Gastrocnemius medialis (tissue), 4 donors: ENCODE measurements at regions not wholly inside any gene's neighbourhood (a gene's known extent, or its start where the extent isn't known, plus 50 kb on each side); places are given as distances from the start of the nearest gene placed in this dataset.
"Not testable (repeated sequence)": the region's sequence is repeated elsewhere in the genome, so short reads cannot be mapped to it uniquely, and the experiment has no call there.

Source experiments
- ATAC-seq, 2 donors: fragments of 150-250 bp; one replicate each; pipeline ENCODE4 v1.9.1; 2016
- DNase-seq, 2 donors: peaks; one replicate each; pipeline ENCODE4 v3.0.0-alpha.2; 2019
- H3K27ac ChIP-seq, 4 donors: fragments of 200-600 bp; sonication (generic); 1 replicate in 1 of 4; 2 replicates in 3 of 4; pipeline ENCODE4 v1.5.1; 2016 to 2018; ENCODE audit warnings: mild to moderate bottlenecking in 2 of 4, moderate library complexity in 1 of 4
- H3K27me3 ChIP-seq, 3 donors: fragments of 200-600 bp; sonication (generic) in 2 of 3; 1 replicate in 1 of 3; 2 replicates in 2 of 3; pipeline versions ENCODE4 v1.5.1 to v1.6.0; 2016 to 2019; ENCODE audit warnings: mild to moderate bottlenecking in 1 of 3, moderate library complexity in 1 of 3
- H3K36me3 ChIP-seq, 2 donors: fragments of 200-600 bp; sonication (generic) in 1 of 2; one replicate each; pipeline ENCODE4 v1.5.1; 2017 to 2018
- H3K4me1 ChIP-seq, 2 donors: fragments of 200-600 bp; sonication (generic) in 1 of 2; one replicate each; pipeline ENCODE4 v1.5.1; 2016 to 2017; ENCODE audit warnings: mild to moderate bottlenecking in 2 of 2
- H3K4me3 ChIP-seq, 4 donors: fragments of 200-600 bp; sonication (generic) in 3 of 4; 1 replicate in 1 of 4; 2 replicates in 3 of 4; pipeline ENCODE4 v1.5.1; 2016 to 2019; ENCODE audit warnings: mild to moderate bottlenecking in 2 of 4
- H3K9me3 ChIP-seq, 3 donors: fragments of 200-600 bp; sonication (generic) in 2 of 3; 1 replicate in 1 of 3; 2 replicates in 2 of 3; pipeline ENCODE4 v1.5.1; 2016 to 2019
- CTCF ChIP-seq, 5 experiments: fragments of 450-650 bp in 3 of 5; fragments of 200-600 bp in 2 of 5; sonication (generic) in 2 of 5; IDR thresholded peaks in 4 of 5; conservative IDR thresholded peaks in 1 of 5; 1 replicate in 4 of 5; 2 replicates in 1 of 5; pipeline ENCODE4 v1.5.1; 2016 to 2019; ENCODE audit warnings: antibody characterized with exemption in 5 of 5, mild to moderate bottlenecking in 3 of 5, moderate library complexity in 3 of 5
- POLR2A ChIP-seq, 2 donors: fragments of 450-650 bp; IDR thresholded peaks; one replicate each; pipeline ENCODE4 v1.6.1; 2017; ENCODE audit warnings: antibody characterized with exemption in 2 of 2, mild to moderate bottlenecking in 2 of 2, moderate library complexity in 2 of 2
- in situ Hi-C, 4 donors: fragments of 200-750 bp; cut with MboI; loops; one replicate each; pipeline versions ENCODE4 v1.15.0 to v1.8.0; 2017; ENCODE audit warnings: low sequenced_read_pairs in 4 of 4
- intact Hi-C: fragments of 100-400 bp; cut with DNase I; formaldehyde crosslinking; loops from one replicate; pipeline ENCODE4 v1.15.1; 2023; ENCODE audit warnings: low total_unique reads

GRCh38 chr17:77832180-77832560 lies 126.3 kb upstream of the TNRC6C start:
- intact Hi-C loops: loop anchor here (5.0 to 10.0 kb wide), 2 partner anchors 55 to 613 kb away; no protein-coding TSS in a partner anchor
- Histone ChIP-seq H3K27ac (peak overlapping the region in 3 of 4 donors; percentile 40 to 83 (median 79)), H3K36me3 (no peaks in the 10 kb centered on the region), H3K4me1 (peaks cover 26 to 54% of the 10 kb centered on the region in 2 donors), H3K4me3 (no peak overlapping the region), H3K27me3 (no peaks in the 10 kb centered on the region), H3K9me3 (no peaks in the 10 kb centered on the region)
- no peak for TF ChIP-seq CTCF (IDR thresholded peaks at IDR 0.05 in 4 of 5, conservative IDR thresholded peaks at IDR 0.05 in 1 of 5)
- no peak for TF ChIP-seq POLR2A (IDR thresholded peaks at IDR 0.05)
- peak in 1 of 2 donors; percentile 3 for DNase-seq
- in situ Hi-C loops: no loop called here
- no peak for ATAC-seq

GRCh38 chr17:77833769-77834168 lies 124.7 kb upstream of the TNRC6C start:
- no peak for DNase-seq
- Histone ChIP-seq H3K9me3 (no peaks in the 10 kb centered on the region), H3K27ac (peak overlapping the region; percentile 79 to 88 (median 84)), H3K4me3 (no peak overlapping the region), H3K36me3 (no peaks in the 10 kb centered on the region), H3K27me3 (no peaks in the 10 kb centered on the region), H3K4me1 (peaks cover 26 to 54% of the 10 kb centered on the region in 2 donors)
- intact Hi-C loops (loop anchor here (1.0 to 10.0 kb wide), 3 partner anchors 34 to 611 kb away; no protein-coding TSS in a partner anchor), in situ Hi-C loops (no loop called here)
- no peak for ATAC-seq
- TF ChIP-seq CTCF (IDR thresholded peaks at IDR 0.05 in 4 of 5, conservative IDR thresholded peaks at IDR 0.05 in 1 of 5) (no peak), POLR2A (IDR thresholded peaks at IDR 0.05) (no peak)

GRCh38 chr17:77834170-77835115 lies 124.1 kb upstream of the TNRC6C start:
- no peaks in the 10 kb centered on the region for H3K9me3 ChIP-seq
- in situ Hi-C loops: no loop called here
- no peaks in the 10 kb centered on the region for H3K27me3 ChIP-seq
- DNase-seq: peak; percentile 73 to 84
- peak; percentile 77 to 79 for ATAC-seq
- H3K36me3 ChIP-seq: no peaks in the 10 kb centered on the region
- H3K4me1 ChIP-seq: peaks cover 26 to 55% of the 10 kb centered on the region in 2 donors
- H3K27ac ChIP-seq: peak overlapping the region; percentile 79 to 88 (median 84)
- intact Hi-C loops: loop anchor here (1.0 to 10.0 kb wide), 3 partner anchors 33 to 610 kb away; no protein-coding TSS in a partner anchor
- peak overlapping the region in 1 of 4 donors; percentile 30 for H3K4me3 ChIP-seq
- TF ChIP-seq POLR2A (IDR thresholded peaks at IDR 0.05) (peak; percentile 44 to 54), CTCF (IDR thresholded peaks at IDR 0.05 in 4 of 5, conservative IDR thresholded peaks at IDR 0.05 in 1 of 5) (no peak)

- in situ Hi-C loops: no loop called here
Measured at GRCh38 chr17:77836557-77837041, 121.9 kb upstream of the TNRC6C start.

GRCh38 chr17:77837072-77837471 lies 121.4 kb upstream of the TNRC6C start:
- H3K36me3 ChIP-seq, H3K9me3 ChIP-seq, H3K4me3 ChIP-seq, ATAC-seq, H3K27me3 ChIP-seq, in situ Hi-C loops: not testable (repeated sequence)
- Histone ChIP-seq H3K27ac (peak overlapping the region; percentile 76 to 88 (median 80)), H3K4me1 (peaks cover 43 to 51% of the 10 kb centered on the region in 2 donors)
- peak in 1 of 2 donors; percentile 4 for DNase-seq
- intact Hi-C loops: loop anchor here (10.0 kb wide), 1 partner anchor 608 kb away; no protein-coding TSS in a partner anchor

More at GRCh38 chr17:77836557-77837041, 121.9 kb upstream of the TNRC6C start:
- ATAC-seq (peak; percentile 67 to 77), DNase-seq (peak; percentile 63 to 79)
- Histone ChIP-seq H3K27me3 (no peaks in the 10 kb centered on the region), H3K36me3 (no peaks in the 10 kb centered on the region), H3K9me3 (no peaks in the 10 kb centered on the region), H3K4me1 (peaks cover 40 to 51% of the 10 kb centered on the region in 2 donors), H3K27ac (peak overlapping the region; percentile 76 to 88 (median 80)), H3K4me3 (no peak overlapping the region)
- intact Hi-C loops: loop anchor here (1.0 to 10.0 kb wide), 3 partner anchors 26 to 608 kb away; partner anchors contain the start of gene TNRC6C
- TF ChIP-seq CTCF (IDR thresholded peaks at IDR 0.05 in 4 of 5, conservative IDR thresholded peaks at IDR 0.05 in 1 of 5): no peak
- no peak for TF ChIP-seq POLR2A (IDR thresholded peaks at IDR 0.05)
